Testis (tissue), 2 donors: ENCODE measurements at regions not wholly inside any gene's neighbourhood (a gene's known extent, or its start where the extent isn't known, plus 50 kb on each side); places are given as distances from the start of the nearest gene placed in this dataset.

Experiments used
- DNase-seq: peaks from one replicate; pipeline ENCODE4 v3.0.0-alpha.2; 2019
- H3K27ac ChIP-seq, 2 donors: fragments of 200-600 bp; sonication (generic); one replicate each; pipeline ENCODE4 v1.5.1; 2019
- H3K27me3 ChIP-seq: fragments of 200-600 bp; sonication (generic); one replicate; pipeline ENCODE4 v1.5.1; 2019
- H3K36me3 ChIP-seq: fragments of 200-600 bp; sonication (generic); one replicate; pipeline ENCODE4 v1.5.1; 2017; ENCODE audit warnings: low read depth; ENCODE audit errors: missing control alignments
- H3K4me1 ChIP-seq: fragments of 200-600 bp; sonication (generic); one replicate; pipeline ENCODE4 v1.5.1; 2019
- H3K4me3 ChIP-seq, 2 donors: fragments of 200-600 bp; sonication (generic); one replicate each; pipeline ENCODE4 v1.5.1; 2017 to 2019
- H3K9me3 ChIP-seq: fragments of 200-600 bp; sonication (generic); one replicate; pipeline ENCODE4 v1.5.1; 2017
- POLR2A ChIP-seq: fragments of 450-650 bp; IDR thresholded peaks from one replicate; pipeline ENCODE4 v1.6.1; 2017; ENCODE audit warnings: antibody characterized with exemption, mild to moderate bottlenecking, moderate library complexity
- WGBS, 2 donors: methylation state at CpG; one replicate each; pipeline ENCODE4 v1.1.5; 2018; 5-methylcytosine and 5-hydroxymethylcytosine counted together
- intact Hi-C: fragments of 100-400 bp; cut with DNase I; formaldehyde crosslinking; loops from one replicate; pipeline ENCODE4 v1.15.1; 2023; ENCODE audit warnings: low total_unique reads
- TF ChIP-seq, protein P1 (sequence below), 3 experiments: fragments of 450-650 bp in 2 of 3; fragments of 200-600 bp in 1 of 3; sonication (generic) in 1 of 3; IDR thresholded peaks; one replicate each; pipeline ENCODE4 v1.5.1; 2016 to 2019; ENCODE audit warnings: antibody characterized with exemption in 3 of 3, mild to moderate bottlenecking in 2 of 3, moderate library complexity in 1 of 3

DNA sequence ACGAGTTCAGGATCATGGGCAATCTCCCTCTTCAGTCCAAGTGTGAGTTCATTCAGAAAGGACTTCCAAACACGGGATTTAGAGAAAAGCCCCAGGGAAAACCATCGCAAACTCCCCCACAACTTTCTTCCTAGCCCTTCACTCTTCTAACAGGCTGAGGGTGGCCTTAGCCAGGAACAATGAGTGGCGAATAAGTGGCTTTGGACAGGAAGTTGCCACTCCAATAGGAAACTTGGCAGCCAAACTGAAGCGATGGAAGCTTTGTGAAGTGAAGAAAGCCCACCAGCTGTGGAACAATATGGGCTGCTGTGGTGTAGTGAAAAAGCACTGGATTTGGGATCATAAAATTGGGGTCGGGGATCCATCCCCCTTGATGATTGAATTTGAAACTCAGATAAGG lies 193.2 kb downstream of the TEX36 start:
- Histone ChIP-seq H3K36me3 (no peaks in the 10 kb centered on the region), H3K27me3 (no peaks in the 10 kb centered on the region), H3K9me3 (no peaks in the 10 kb centered on the region), H3K4me3 (no peak overlapping the region), H3K27ac (no peak overlapping the region), H3K4me1 (no peaks in the 10 kb centered on the region)
- 47 to 48% methylated on average over 6 of the region's 6 CpGs for WGBS, 2 donors
- TF ChIP-seq, protein P1, sequence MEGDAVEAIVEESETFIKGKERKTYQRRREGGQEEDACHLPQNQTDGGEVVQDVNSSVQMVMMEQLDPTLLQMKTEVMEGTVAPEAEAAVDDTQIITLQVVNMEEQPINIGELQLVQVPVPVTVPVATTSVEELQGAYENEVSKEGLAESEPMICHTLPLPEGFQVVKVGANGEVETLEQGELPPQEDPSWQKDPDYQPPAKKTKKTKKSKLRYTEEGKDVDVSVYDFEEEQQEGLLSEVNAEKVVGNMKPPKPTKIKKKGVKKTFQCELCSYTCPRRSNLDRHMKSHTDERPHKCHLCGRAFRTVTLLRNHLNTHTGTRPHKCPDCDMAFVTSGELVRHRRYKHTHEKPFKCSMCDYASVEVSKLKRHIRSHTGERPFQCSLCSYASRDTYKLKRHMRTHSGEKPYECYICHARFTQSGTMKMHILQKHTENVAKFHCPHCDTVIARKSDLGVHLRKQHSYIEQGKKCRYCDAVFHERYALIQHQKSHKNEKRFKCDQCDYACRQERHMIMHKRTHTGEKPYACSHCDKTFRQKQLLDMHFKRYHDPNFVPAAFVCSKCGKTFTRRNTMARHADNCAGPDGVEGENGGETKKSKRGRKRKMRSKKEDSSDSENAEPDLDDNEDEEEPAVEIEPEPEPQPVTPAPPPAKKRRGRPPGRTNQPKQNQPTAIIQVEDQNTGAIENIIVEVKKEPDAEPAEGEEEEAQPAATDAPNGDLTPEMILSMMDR (IDR thresholded peaks at IDR 0.05): no peak
- no peak for TF ChIP-seq POLR2A
- intact Hi-C loops: no loop called here
- DNase-seq: no peak

DNA sequence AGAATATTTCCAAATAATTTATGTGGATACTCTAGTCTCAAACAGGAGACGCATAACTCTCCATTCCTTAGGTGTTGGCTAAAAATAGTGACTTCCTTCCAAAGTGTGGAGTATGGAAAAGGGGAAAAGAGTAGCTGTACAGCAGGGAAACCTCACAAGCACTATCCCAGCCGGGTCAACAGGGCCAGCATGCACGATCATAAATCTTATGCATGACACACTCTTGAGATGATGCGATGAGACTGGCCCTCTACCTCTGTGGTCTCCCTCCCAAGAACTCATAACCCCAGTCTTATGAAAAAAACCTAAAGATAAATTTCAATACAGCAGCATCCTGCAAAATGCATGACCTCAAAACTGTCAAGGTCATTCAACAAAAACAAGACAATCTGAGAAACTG lies 197.3 kb downstream of the TEX36 start:
- H3K9me3 ChIP-seq: no peaks in the 10 kb centered on the region
- H3K4me1 ChIP-seq: no peaks in the 10 kb centered on the region
- intact Hi-C loops: no loop called here

DNA sequence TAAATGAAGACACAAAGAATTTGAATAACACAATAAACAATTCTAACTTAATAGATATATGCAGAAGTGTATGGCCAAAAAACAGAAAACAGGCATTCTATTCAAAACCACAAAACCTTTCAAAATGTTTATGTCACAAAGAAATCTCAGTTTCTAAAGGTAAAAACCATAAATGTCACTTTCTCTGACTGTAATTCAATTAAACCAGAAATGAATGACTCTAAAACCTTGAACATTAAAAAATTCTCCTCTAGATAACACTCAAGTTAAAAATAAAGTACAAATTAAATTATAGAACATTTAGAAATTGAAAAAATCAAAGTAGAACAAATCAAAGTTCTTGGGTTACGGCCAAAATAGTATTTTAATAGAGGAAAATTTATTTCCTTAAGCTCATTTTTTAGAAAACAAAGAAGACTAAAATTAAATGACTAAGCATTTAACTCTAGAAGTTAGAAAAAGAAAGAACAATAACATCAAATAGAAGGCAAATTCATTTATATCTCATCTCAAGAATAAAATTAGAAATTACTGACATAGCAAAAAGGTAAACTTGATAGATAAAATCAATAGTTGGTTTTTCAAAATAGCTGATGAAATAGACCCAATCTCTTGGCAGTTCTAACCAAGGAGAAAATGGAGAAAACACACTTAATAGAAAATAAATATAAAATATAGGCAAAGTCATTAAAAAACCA lies 198.8 kb downstream of the TEX36 start:
- no peaks in the 10 kb centered on the region for H3K27me3 ChIP-seq
- no peak for DNase-seq
- H3K36me3 ChIP-seq: no peaks in the 10 kb centered on the region
- no peaks in the 10 kb centered on the region for H3K4me1 ChIP-seq
- H3K9me3 ChIP-seq: no peaks in the 10 kb centered on the region
- H3K27ac ChIP-seq: no peak overlapping the region
- WGBS, 2 donors: 82 to 91% methylated on average over 1 of the region's 1 CpG
- TF ChIP-seq POLR2A: no peak
- TF ChIP-seq, protein P1 (IDR thresholded peaks at IDR 0.05): no peak
- no peak overlapping the region for H3K4me3 ChIP-seq
- intact Hi-C loops: no loop called here

More for the DNA sequence above, 197.3 kb downstream of the TEX36 start:
- Histone ChIP-seq H3K36me3 (no peaks in the 10 kb centered on the region), H3K4me3 (no peak overlapping the region), H3K27me3 (no peaks in the 10 kb centered on the region), H3K27ac (no peak overlapping the region)
- DNase-seq: no peak
- no peak for TF ChIP-seq POLR2A
- TF ChIP-seq, protein P1 (IDR thresholded peaks at IDR 0.05): no peak
- WGBS, 2 donors: 76 to 80% methylated on average over 4 of the region's 4 CpGs

DNA sequence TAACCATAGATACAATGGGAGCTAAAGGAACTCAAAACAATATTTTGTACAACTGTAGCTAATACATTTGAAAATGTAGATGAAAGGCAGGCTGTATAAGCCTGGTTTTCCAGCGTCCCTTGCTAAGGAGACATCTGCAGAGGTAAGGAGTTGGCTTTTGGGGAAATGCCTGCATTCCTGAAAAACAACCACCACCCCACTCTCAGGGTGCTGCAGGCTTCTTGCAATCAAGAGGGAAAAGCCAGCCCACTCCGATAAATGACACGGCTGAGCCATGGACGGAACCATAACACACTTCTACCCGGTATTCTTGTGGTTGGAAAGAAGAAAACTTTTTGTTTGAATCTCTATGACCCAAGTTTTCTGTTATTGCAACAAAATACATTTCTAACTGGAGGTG lies 200.3 kb downstream of the TEX36 start:
- Histone ChIP-seq H3K27ac (no peak overlapping the region), H3K36me3 (no peaks in the 10 kb centered on the region), H3K9me3 (no peaks in the 10 kb centered on the region), H3K4me3 (no peak overlapping the region), H3K4me1 (no peaks in the 10 kb centered on the region), H3K27me3 (no peaks in the 10 kb centered on the region)
- WGBS, 2 donors: 54 to 55% methylated on average over 5 of the region's 5 CpGs
- TF ChIP-seq POLR2A: no peak
- TF ChIP-seq, protein P1 (IDR thresholded peaks at IDR 0.05): no peak
- intact Hi-C loops: no loop called here
- no peak for DNase-seq

DNA sequence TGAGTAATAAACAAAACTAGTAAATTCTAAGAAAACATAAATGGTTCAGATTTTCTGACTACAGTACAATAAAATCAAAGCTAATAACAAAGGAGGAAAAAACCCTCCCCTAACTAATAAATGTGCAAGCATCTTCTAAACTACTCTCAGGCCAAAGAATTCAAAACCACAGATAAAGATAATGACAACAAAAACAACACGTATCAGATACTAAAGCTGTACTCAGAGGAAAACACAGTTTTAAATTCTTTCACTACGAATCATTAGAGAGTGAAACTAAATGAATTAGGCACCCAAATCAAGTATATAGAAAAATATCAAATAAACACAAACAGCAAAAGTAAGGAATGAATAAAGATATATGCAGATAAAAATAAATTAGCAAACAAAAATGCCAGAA lies 200.9 kb downstream of the TEX36 start:
- intact Hi-C loops: no loop called here
- Histone ChIP-seq H3K4me1 (no peaks in the 10 kb centered on the region), H3K4me3 (no peak overlapping the region), H3K36me3 (no peaks in the 10 kb centered on the region), H3K27me3 (no peaks in the 10 kb centered on the region), H3K9me3 (no peaks in the 10 kb centered on the region), H3K27ac (no peak overlapping the region)
- 46 to 51% methylated on average over 2 of the region's 2 CpGs for WGBS, 2 donors
- TF ChIP-seq, protein P1 (IDR thresholded peaks at IDR 0.05): no peak
- TF ChIP-seq POLR2A: no peak
- DNase-seq: no peak
